ENCODE measurements at regions not wholly inside any gene's neighbourhood (a gene's known extent, or its start where the extent isn't known, plus 50 kb on each side); places are given as distances from the start of the nearest gene placed in this dataset.
"Not testable (repeated sequence)": the region's sequence is repeated elsewhere in the genome, so short reads cannot be mapped to it uniquely, and the experiment has no call there.

GRCh38 chr22:49659924-49660315 is 167.8 kb downstream of the BRD1 start:
- no peak for DNase-seq (ENCODE audit: low read depth, low spot score)

- DNase-seq (ENCODE audit: low read depth, low spot score), result no peak
Measured at GRCh38 chr22:49659281-49659923, 168.3 kb downstream of the BRD1 start.

- no peak for DNase-seq (ENCODE audit: low read depth, low spot score)
Measured at GRCh38 chr22:49658902-49659280, 168.8 kb downstream of the BRD1 start.

- no peak for DNase-seq (ENCODE audit: low read depth, low spot score)
Measured at GRCh38 chr22:49657974-49658590, 169.6 kb downstream of the BRD1 start.

GRCh38 chr22:49657275-49657973 is 170.2 kb downstream of the BRD1 start:
- no peak for DNase-seq (ENCODE audit: low read depth, low spot score)

- not testable (repeated sequence) for DNase-seq (ENCODE audit: low read depth, low spot score)
Measured at GRCh38 chr22:49656883-49657274, 170.8 kb downstream of the BRD1 start.

- DNase-seq (ENCODE audit: low read depth, low spot score), result no peak
Measured at GRCh38 chr22:49656291-49656851, 171.3 kb downstream of the BRD1 start.

- DNase-seq (ENCODE audit: low read depth, low spot score), result no peak
Measured at GRCh38 chr22:49655168-49655812, 172.4 kb downstream of the BRD1 start.

- DNase-seq (ENCODE audit: low read depth, low spot score), result no peak
Measured at GRCh38 chr22:49650336-49651241, 177.1 kb downstream of the BRD1 start.

GRCh38 chr22:49649166-49650068 is 178.3 kb downstream of the BRD1 start:
- no peak for DNase-seq (ENCODE audit: low read depth, low spot score)

GRCh38 chr22:49648053-49648452 is 179.6 kb downstream of the BRD1 start:
- DNase-seq (ENCODE audit: low read depth, low spot score), result no peak

GRCh38 chr22:49647627-49648026 is 180.0 kb downstream of the BRD1 start:
- no peak for DNase-seq (ENCODE audit: low read depth, low spot score)

- DNase-seq (ENCODE audit: low read depth, low spot score), result no peak
Measured at GRCh38 chr22:49646876-49647275, 180.8 kb downstream of the BRD1 start.

- no peak for DNase-seq (ENCODE audit: low read depth, low spot score)
Measured at GRCh38 chr22:49645791-49646550, 181.7 kb downstream of the BRD1 start.

GRCh38 chr22:49645257-49645656 is 182.4 kb downstream of the BRD1 start:
- DNase-seq (ENCODE audit: low read depth, low spot score), result no peak

- no peak for DNase-seq (ENCODE audit: low read depth, low spot score)
Measured at GRCh38 chr22:49643998-49644397, 183.7 kb downstream of the BRD1 start.

GRCh38 chr22:49643466-49643865 is 184.2 kb downstream of the BRD1 start:
- DNase-seq (ENCODE audit: low read depth, low spot score), result no peak

- DNase-seq (ENCODE audit: low read depth, low spot score), result no peak
Measured at GRCh38 chr22:49642741-49643140, 184.9 kb downstream of the BRD1 start.

- DNase-seq (ENCODE audit: low read depth, low spot score), result no peak
Measured at GRCh38 chr22:49642331-49642730, 185.3 kb downstream of the BRD1 start.
